DOHH2 (cell line): ENCODE measurements at regions not wholly inside any gene's neighbourhood (a gene's known extent, or its start where the extent isn't known, plus 50 kb on each side); places are given as distances from the start of the nearest gene placed in this dataset.

ENCODE experiments used
- EZH2phosphoT487 ChIP-seq: fragments of 200-600 bp; sonication (generic); IDR thresholded peaks from 2 replicates; pipeline ENCODE4 v1.6.1; 2017; ENCODE audit warnings: borderline replicate concordance, mild to moderate bottlenecking, antibody characterized with exemption, low read length, moderate library complexity, mixed read lengths
- TF ChIP-seq, protein P1 (sequence below): fragments of 200-600 bp; sonication (generic); IDR thresholded peaks from one replicate; pipeline ENCODE4 v1.5.1; 2014; ENCODE audit warnings: antibody characterized with exemption, mild to moderate bottlenecking, low read depth, low read length; ENCODE audit not compliant: poor library complexity, severe bottlenecking

- TF ChIP-seq, protein P1, sequence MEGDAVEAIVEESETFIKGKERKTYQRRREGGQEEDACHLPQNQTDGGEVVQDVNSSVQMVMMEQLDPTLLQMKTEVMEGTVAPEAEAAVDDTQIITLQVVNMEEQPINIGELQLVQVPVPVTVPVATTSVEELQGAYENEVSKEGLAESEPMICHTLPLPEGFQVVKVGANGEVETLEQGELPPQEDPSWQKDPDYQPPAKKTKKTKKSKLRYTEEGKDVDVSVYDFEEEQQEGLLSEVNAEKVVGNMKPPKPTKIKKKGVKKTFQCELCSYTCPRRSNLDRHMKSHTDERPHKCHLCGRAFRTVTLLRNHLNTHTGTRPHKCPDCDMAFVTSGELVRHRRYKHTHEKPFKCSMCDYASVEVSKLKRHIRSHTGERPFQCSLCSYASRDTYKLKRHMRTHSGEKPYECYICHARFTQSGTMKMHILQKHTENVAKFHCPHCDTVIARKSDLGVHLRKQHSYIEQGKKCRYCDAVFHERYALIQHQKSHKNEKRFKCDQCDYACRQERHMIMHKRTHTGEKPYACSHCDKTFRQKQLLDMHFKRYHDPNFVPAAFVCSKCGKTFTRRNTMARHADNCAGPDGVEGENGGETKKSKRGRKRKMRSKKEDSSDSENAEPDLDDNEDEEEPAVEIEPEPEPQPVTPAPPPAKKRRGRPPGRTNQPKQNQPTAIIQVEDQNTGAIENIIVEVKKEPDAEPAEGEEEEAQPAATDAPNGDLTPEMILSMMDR: no peak
- no peak for TF ChIP-seq EZH2phosphoT487
These were observed 997.4 kb downstream of the BCL11B start for GRCh38 chr14:98274596-98274995.
